HepG2 (cell line): ENCODE measurements at regions not wholly inside any gene's neighbourhood (a gene's known extent, or its start where the extent isn't known, plus 50 kb on each side); places are given as distances from the start of the nearest gene placed in this dataset.

Experiments
- FOSL1 ChIP-seq: sonication (generic); formaldehyde crosslinking; IDR thresholded peaks from 2 replicates; pipeline ENCODE4 v1.9.0; 2021; ENCODE audit warnings: missing genetic modification reagents, borderline replicate concordance
- ONECUT2 ChIP-seq: sonication (generic); formaldehyde crosslinking; IDR thresholded peaks from 2 replicates; pipeline ENCODE4 v1.4.0; 2020; ENCODE audit warnings: missing genetic modification reagents
- POLR2A ChIP-seq, 2 experiments: IDR thresholded peaks; 2 replicates each; pipeline ENCODE4 v1.6.1; 2011; ENCODE audit warnings: low read depth in 2 of 2, low read length in 2 of 2, mild to moderate bottlenecking in 1 of 2, moderate library complexity in 1 of 2; ENCODE audit not compliant: insufficient read depth in 1 of 2
- POLR2AphosphoS5 ChIP-seq: IDR thresholded peaks from 2 replicates; pipeline ENCODE4 v1.6.1; 2012; ENCODE audit warnings: low read depth, low read length
- SMC3 ChIP-seq: IDR thresholded peaks from 2 replicates; pipeline ENCODE4 v1.6.1; 2011; ENCODE audit warnings: low read length, improper control_type of control experiment
- TGIF2 ChIP-seq: IDR thresholded peaks from 2 replicates; pipeline ENCODE4 v1.6.1; 2016; ENCODE audit warnings: control low read depth, missing compliant biosample characterization
- XBP1 ChIP-seq: sonication (generic); formaldehyde crosslinking; IDR thresholded peaks from 2 replicates; pipeline ENCODE4 v1.5.0; 2020; ENCODE audit warnings: missing genetic modification reagents
- ZFX ChIP-seq: sonication (generic); formaldehyde crosslinking; IDR thresholded peaks from 2 replicates; pipeline ENCODE4 v1.4.0; 2020; ENCODE audit warnings: mild to moderate bottlenecking, low read depth, missing genetic modification reagents, moderate library complexity
- ZNF567 ChIP-seq: sonication (generic); formaldehyde crosslinking; IDR thresholded peaks from 2 replicates; pipeline ENCODE4 v1.8.1; 2023; ENCODE audit warnings: mild to moderate bottlenecking, missing genetic modification reagents, borderline replicate concordance
- TF ChIP-seq, protein P1 (sequence below): sonication (generic); formaldehyde crosslinking; IDR thresholded peaks from 2 replicates; pipeline ENCODE4 v1.5.0; 2020; ENCODE audit warnings: mild to moderate bottlenecking, missing genetic modification reagents, moderate library complexity
- TF ChIP-seq, protein P2 (sequence below), 2 experiments: IDR thresholded peaks; 2 replicates each; pipeline ENCODE4 v1.6.1; 2011 to 2012; ENCODE audit warnings: low read length in 2 of 2, borderline replicate concordance in 1 of 2, low read depth in 1 of 2, mild to moderate bottlenecking in 1 of 2, moderate library complexity in 1 of 2

DNA sequence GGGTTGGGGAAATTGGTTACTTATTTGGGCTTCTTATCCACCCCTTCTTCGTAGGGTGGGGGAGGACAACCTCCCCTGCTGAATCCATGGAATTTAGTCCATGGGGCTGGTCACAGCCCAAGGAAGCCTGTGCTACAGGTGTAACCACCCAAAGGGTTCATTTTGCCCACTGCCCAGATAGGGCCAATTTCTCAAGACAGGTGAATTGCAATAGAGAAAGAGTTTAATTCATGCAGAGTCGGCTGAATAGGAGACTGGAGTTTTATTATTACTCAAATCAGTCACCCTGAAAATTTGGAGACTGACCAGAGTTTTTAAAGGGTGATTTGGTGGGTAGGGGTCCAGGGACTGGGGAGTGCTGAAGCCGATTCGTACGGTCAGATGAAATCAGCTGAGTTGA is 101.5 kb upstream of the HS3ST2 start:
- TF ChIP-seq SMC3, result no peak
- no peak for TF ChIP-seq TGIF2 (CRISPR knock-in tag)
- no peak for TF ChIP-seq POLR2A (IDR thresholded peaks at IDR 0.05; ENCODE audit: insufficient read depth in 1 of 2, low read depth in 2 of 2, low read length in 2 of 2)
- TF ChIP-seq, protein P1, sequence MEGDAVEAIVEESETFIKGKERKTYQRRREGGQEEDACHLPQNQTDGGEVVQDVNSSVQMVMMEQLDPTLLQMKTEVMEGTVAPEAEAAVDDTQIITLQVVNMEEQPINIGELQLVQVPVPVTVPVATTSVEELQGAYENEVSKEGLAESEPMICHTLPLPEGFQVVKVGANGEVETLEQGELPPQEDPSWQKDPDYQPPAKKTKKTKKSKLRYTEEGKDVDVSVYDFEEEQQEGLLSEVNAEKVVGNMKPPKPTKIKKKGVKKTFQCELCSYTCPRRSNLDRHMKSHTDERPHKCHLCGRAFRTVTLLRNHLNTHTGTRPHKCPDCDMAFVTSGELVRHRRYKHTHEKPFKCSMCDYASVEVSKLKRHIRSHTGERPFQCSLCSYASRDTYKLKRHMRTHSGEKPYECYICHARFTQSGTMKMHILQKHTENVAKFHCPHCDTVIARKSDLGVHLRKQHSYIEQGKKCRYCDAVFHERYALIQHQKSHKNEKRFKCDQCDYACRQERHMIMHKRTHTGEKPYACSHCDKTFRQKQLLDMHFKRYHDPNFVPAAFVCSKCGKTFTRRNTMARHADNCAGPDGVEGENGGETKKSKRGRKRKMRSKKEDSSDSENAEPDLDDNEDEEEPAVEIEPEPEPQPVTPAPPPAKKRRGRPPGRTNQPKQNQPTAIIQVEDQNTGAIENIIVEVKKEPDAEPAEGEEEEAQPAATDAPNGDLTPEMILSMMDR (CRISPR knock-in tag), result no peak
- TF ChIP-seq XBP1 (CRISPR knock-in tag), result no peak
- TF ChIP-seq POLR2AphosphoS5, result no peak
- TF ChIP-seq ZNF567 (CRISPR knock-in tag), result no peak
- TF ChIP-seq ONECUT2 (CRISPR knock-in tag), result no peak
- no peak for TF ChIP-seq ZFX (CRISPR knock-in tag)
- TF ChIP-seq FOSL1, result no peak
- TF ChIP-seq, protein P2, sequence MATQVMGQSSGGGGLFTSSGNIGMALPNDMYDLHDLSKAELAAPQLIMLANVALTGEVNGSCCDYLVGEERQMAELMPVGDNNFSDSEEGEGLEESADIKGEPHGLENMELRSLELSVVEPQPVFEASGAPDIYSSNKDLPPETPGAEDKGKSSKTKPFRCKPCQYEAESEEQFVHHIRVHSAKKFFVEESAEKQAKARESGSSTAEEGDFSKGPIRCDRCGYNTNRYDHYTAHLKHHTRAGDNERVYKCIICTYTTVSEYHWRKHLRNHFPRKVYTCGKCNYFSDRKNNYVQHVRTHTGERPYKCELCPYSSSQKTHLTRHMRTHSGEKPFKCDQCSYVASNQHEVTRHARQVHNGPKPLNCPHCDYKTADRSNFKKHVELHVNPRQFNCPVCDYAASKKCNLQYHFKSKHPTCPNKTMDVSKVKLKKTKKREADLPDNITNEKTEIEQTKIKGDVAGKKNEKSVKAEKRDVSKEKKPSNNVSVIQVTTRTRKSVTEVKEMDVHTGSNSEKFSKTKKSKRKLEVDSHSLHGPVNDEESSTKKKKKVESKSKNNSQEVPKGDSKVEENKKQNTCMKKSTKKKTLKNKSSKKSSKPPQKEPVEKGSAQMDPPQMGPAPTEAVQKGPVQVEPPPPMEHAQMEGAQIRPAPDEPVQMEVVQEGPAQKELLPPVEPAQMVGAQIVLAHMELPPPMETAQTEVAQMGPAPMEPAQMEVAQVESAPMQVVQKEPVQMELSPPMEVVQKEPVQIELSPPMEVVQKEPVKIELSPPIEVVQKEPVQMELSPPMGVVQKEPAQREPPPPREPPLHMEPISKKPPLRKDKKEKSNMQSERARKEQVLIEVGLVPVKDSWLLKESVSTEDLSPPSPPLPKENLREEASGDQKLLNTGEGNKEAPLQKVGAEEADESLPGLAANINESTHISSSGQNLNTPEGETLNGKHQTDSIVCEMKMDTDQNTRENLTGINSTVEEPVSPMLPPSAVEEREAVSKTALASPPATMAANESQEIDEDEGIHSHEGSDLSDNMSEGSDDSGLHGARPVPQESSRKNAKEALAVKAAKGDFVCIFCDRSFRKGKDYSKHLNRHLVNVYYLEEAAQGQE (IDR thresholded peaks at IDR 0.05; ENCODE audit: borderline replicate concordance in 1 of 2, low read depth in 1 of 2, low read length in 2 of 2), result no peak
